Stimulated activated CD8-positive, alpha-beta memory T cell treated with anti-CD3 and anti-CD28 coated beads, Interleukin-4, amount 100 ng/mL, for 48 hours (primary cell): ENCODE measurements at regions not wholly inside any gene's neighbourhood (a gene's known extent, or its start where the extent isn't known, plus 50 kb on each side); places are given as distances from the start of the nearest gene placed in this dataset.

Experiments
- DNase-seq: peaks from one replicate; pipeline ENCODE4 v3.0.0-alpha.2; 2020

DNA sequence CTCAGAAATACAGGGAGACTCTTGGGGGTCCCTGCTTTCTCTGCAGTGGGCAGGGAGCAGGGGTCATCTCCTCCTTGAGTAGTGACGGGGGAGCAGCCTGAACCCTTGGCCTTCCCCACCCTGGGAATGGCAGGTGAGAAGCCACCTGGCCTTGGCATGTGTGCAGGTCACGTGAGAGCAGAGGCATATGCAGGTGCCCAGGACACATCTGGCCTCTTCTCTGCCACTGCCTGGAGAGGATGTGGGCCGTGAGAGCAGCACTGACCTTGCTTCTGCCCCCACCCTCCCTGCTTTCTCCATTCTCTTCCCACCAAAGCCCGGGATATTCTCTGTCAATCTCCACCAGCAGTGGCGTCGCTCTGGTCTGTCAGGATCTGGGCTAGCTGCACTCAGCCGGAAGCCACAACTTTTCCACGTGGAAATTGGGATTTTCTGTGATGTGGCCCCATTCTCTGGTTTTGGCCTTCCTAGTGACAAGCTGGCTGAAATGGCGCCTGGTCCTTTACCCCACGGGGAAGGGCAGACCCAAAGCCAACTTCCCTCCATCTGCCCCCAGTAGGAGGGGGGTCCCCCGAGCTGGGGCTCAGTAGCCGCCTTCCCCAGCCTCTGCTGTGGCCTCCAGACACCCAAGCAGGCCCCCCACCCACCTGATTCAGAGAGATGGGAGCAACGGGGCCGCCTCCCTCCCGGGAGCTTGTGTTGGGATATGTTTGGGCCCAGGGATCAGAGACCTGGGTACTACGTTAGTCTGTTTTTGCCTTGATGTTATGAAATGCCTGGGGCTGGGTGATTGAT lies 70.4 kb upstream of the FCN1 start:
- DNase-seq = no peak

DNA sequence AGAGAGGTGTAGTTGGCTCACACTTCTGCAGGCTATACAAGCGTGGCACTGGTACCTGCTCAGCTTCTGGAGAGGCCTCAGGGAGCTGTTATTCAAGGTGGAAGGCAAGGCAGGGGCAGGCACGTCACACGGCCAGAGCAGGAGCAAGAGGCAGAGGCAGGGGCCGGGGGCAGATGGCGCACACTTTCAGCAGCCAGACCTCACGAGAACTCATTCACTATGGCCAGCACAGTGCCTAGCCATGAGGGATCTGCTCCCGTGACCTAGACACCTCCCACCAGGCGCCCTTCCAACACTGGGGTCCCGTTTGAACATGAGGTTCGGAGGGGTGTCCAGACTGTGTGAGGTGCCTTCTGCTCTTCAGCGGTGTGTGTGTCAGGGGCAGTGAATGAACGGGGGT lies 71.0 kb upstream of the FCN1 start:
- DNase-seq = no peak

DNA sequence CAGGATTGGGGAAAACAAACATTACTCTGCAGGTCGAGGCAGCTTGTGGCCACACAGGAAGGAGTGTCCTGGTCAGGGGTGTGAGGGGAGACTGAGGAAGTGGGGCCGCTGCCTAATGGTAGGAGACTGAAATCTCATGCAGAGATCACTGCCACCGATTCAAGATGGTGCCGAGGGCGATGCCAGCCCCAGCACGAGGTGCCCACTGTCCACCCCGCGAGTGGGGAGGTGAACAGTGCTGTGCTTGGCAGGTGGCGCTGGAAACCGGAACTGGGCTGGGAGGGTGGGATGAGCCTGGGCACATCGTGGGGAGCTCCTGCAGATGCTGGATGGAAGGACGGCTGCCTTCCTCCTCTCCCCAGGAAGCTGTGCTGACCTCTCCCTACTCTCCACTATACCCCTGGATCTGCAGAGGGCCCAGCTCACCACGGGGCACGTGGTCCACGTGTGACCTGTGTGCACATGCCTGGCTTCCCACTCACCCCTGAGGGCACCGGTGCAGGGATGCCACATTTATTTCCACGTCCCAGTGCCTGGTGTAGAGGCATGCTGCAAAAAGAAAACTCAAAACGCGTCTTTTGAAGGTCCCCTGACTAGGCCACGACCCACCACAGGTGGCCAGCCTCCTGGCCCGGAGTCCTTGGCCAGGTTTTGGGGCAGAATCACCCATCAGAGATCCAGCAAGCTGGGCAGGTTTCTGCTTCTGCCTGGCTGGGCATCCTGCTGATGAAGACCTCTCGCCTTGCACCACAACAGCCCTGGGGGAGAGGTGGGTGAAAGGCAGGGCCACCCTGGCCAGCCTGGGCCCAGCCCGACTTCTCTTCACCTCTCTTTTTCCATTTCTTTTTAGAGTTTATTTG lies 71.7 kb upstream of the FCN1 start:
- DNase-seq = no peak

DNA sequence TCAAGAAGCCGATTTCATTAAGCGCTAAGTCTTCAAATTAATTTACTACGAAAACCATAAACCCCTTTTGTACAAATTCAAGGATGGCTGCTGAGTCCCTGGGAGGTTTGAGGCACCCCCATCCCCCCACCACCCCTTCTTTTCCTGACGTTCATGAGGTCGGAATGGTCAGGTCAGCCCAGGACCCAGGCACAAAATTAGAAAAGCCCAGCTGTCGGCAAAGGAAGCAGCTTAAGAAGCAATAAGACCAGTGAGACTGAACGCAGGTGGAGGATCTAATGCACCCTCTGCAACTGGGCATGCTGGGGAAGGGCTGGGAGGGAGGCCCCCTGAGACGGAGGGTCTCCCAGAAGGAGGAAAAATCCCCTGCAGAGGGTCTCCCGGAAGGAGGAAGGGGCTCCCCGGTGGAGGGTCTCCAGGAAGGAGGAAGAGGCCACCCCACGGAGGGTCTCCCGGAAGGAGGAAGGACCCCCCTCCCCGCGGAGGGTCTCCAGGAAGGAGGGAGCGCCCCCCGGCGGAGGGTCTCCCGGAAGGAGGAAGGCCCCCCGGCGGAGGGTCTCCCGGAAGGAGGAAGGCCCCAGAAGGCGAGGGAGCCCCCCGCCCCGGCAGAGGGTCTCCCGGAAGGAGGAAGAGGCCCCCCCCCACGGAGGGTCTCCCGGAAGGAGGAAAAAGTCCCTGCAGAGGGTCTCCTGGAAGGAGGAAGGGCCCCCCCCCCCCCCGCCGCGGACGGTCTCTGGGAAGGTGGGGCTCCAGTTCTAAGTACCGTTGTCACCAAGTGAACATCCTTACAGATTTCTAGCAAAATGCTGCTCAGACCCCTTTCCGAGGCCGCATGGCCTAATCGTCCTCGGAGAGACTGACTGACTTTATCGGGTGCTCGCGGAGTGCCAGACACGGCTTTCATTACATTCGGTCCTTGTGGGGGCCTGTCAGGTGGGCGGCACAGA lies 74.4 kb upstream of the FCN1 start:
- DNase-seq = no peak

DNA sequence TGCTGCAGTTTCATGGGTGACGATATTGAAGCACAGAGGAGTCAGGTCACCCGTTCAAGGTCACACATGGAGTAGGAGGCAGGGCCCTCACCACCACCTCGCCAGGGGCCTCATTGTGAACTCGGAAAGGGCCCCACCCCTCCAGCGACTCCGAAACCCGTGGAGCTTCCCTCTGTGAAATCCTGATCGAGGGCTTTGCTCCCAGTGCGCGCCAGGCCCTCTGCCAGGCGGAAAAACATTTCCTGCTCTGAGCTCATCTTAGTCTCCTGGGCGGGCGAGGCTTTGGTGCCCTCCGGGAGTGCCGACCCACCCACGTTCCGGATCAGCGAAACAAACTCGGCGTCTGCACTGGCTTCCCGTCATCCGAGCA lies 75.0 kb upstream of the FCN1 start:
- no peak for DNase-seq

DNA sequence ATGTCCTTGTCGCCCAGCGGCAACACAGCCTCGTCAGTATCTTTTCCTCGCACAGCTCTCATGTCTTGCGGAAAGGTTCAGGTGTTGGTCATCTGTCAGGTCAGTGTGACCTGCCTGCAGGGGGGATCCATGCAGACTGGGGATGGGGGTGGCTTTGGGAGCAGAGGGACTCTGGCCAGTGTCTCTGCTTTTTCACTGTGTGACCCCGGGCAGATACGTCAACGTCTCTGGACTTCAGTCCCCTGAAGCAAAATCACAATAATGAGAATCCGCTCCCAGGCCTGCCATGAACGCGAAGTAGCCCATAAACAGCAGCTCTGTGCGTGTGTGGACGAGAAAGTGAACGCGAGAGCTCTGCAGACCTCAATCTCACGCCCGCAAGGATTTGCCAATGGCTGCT lies 75.7 kb upstream of the FCN1 start:
- no peak for DNase-seq

DNA sequence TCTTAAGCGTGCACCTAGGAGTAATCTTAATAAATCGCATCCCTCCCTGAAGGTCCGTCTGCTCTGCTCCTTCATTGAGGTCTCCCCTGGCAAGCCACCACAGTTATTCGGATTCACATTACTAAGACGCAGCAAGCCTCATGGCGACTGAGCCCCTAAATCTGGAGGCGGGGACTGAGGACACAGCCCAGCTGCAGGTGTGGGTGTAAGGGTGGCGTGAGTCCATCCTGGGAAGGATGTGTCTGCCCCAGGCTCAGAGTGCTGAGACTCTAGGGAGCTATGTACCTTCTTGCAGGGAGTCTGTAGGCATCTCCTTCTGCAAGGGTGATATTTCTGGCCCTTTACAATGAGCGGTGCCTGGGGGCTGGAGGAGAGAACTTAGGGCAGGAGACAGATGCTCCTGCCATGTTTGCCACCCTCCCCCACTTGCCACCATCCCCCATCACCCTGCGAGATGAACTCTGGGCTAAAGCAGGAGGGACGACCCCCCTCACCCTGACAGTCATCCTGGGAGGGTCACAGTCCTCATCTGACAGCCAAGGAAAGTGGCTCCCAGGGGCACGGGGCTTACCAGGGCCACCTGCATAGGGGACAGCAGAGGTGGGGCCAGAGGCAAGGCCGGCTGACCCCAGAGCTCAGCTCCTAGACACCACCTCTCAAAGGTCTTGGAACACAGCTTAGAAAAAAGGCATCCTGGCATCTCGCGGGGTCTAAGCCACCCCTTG lies 76.4 kb upstream of the FCN1 start:
- no peak for DNase-seq

DNA sequence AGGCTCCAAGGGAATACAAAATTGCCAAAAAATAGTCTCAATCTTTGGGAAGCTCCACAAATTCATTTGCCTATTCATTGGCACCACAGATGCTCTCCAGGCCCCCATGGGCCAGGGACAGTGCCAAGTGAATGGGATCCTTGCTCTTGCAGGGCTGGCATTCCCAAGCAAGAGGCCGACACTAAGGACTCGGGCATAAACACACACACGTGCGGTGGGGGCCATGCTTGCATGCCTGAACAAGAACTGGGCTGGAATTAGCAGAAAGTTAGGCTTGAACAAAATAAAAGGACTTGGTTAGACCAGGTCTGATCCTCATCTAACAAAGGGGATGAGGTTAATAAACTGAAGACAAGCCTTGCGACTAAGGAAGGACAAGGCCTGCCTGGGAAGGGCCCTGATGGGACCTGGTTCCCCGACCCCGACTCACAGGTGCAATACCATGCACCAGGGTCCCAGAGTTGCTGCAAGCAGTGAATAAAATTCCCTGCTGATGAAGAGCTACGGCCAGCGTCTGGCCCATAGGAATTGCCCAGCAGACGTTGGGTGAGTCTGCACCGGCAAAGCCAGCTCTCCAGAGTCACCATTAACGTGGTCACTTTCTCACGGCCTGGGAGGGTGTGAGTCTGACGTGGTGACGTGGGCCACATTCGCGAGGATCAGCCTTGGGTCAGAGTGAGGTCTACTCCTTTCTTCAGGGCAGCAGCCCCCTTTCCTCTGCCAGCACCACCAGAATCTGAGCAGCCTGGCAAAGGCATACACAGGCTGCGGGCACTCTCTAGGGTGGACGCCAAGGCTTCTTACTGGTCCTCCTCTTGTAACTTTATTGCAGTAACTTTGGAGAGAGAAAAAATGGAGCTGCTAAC lies 77.4 kb upstream of the FCN1 start:
- no peak for DNase-seq

DNA sequence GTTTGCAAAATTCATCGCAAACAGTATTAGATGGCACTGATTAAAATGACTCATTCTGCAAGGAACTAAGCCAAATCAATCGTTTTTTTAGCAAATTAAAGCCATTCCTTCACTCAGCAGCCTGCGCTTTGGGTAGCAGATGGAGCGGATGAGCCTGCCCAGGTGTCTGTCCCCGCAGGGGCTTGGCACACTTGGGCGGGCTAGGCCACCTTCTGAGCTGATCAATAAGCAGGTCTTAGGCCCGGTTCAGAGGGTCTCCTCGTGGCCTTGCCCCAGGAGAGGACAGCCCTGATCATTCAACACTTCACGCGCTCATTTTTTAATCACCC lies 78.0 kb upstream of the FCN1 start:
- DNase-seq = no peak

DNA sequence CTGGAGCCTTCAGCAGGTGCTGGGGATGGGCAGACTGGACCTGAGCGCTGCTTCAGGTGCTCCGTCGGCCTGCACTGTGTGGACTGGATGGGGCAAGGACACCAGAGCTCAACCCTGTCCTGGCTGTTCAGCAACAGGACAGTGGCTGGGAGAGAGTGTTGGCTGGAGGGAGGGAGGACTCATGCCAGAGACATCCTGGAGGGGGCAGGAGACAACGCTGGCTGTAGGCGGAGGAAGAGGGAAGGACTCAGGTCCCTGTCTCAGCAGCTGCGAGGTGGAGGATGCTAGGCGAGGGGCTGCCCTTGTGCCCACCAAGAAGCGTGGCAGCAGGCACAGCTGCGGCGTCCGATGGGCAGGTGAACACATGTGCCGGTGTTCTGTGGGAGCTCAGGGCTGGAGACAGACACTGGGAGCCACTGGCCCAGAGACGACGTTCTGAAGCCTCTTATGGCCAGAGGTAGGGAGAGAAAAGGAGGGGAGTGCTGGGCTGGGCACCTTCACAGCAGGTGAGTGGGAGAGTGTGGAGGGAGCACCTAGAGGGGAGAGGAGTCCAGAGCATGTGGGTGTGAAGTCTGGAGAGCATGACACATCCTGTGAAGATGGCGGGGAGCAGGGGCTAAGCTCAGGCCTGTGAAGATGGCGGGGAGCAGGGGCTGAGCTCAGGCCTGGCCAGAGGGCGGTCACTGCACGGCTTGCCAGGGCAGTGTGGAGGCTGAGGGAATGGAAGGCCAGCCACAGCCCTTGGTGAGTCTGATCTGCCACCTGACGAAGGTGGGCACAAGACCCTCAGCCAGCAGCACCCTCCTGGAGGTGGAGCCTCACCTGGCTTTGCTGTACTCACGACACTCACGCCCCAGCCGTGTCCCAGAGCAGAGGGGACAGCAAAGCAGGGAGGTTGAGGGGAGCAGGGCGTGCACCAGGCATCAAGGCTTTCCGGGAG lies 79.1 kb upstream of the FCN1 start:
- no peak for DNase-seq

DNA sequence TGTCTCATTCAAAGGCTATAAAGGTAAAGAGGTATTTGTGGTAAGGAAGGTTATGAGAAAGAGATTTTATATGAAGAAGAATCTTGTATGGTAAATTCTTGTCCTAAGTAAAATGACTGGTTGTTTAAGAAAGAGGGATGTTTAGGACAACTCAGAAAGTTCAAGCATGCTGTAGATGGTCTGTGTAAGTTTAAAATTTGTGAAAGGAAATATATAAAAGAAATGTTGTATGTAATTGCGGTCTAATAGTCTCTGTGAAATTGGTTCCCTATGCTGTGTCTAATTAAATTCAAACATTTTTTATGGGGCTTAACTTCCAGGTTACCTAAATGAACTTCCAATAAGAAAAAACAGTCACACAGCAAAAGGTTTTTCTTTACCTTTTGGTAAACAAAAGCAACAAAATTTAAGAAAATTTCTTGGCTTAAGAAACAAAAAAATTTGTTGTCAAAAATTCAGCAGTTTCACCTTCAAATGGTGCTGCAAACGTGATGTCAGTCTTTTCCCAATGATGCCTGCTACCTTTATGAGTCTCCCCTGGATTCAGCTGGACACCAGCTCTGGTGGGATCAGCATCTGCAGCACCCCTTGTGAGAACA lies 83.0 kb upstream of the FCN1 start:
- no peak for DNase-seq

DNA sequence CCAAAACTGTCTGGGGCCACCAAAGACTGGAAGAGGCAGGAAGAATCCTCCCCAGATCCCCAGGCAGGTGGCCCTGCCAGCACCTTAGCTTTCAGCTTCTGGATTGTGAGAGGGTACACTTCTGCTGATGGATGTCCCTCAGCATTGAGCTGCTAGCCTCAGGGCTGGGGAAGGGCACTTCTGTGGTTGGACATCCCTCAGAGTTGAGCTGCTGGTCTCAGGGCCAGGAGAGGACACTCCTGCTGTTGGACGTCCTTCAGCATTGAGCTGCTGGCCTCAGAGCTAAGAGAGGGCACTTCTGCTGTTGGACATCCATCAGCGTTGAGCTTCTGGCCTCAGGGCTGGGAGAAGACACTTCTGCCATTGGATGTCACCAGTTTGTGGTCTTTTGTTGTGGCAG lies 83.8 kb upstream of the FCN1 start:
- DNase-seq = no peak

DNA sequence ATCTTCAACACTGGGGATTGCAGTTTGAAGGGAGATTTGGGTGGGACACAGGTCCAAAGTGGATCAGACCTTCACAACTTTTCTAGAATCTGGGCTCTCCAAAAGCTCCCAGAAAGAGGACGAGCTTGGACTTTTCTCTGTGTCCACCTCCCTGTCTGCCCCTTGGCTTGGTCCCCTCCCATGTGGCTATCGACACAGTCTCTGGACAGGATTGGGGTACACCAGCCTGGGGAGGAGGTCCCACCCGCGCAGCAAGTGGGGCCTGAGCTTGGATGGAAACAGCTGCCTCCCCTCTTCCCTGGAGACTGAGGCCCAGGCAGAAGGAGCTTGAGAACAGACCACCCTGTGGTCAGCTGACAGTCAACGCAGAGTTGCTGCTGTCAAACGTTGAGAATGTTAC lies 84.6 kb upstream of the FCN1 start:
- no peak for DNase-seq

DNA sequence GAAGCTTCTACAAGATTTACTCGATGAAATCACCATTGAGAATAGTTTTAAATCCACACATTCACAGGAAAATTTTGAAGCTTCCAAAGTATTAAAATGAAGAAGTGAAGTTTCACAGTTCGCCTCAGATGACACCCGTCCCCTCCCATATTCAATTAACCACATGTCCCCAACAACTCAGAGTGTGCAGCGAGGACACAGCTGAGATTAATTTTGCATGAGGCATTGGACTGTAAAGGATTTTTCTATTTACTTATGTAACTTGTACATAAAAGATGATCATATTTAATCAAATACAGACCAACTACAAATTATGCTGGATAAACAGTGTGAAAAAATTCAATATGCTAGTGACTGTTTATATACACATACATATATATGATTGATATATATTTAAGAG lies 84.7 kb upstream of the OLFM1 start:
- no peak for DNase-seq

DNA sequence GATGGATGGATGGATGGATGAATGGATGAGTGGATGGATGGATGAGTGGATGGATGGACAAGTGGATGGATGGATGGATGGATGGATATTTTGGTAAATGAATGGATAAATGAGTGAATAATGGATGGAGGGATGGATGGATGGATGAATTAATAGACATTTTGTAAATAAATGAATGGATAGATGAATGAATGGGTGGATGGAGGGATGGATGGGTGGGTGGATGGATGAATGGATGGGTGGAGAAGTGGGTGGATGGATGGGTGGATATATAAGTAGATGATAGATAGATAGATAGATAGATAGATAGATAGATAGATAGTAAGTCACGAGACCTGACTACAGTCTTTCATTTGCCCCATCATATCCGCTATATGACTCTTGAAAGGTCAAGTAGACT lies 82.7 kb upstream of the OLFM1 start:
- no peak for DNase-seq

DNA sequence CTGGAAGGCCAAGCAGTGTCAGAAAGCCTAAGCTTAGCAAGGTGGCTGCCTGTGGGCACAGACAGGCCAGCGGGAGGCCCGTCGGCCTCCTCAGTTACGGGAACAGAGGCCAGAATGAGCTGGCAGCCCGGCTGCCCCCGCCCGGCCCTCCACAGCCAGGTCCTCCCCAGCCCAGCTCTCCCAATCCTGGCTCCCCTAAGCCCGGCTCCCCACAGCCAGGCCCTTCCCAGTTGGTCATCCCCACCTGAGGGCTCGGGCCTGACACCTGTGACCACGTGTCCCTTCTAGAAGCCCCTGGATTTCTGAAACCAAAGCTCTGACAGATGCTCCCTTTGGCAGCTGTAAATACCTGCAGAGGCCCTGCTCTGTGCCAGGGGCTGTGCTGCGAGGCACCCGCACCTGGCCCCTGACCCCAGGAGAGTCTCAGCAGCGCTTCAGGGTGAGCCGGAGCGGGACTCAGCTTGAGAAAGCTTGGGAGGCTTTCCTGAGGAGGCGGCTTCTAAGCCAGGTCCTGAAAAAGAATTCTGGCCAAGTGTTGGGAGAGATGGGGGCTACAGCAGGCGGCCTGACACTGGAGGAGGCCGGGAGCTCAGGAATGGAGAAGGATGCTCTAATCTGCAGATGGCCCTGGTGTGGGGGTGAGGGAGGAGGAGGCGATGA lies 80.4 kb upstream of the OLFM1 start:
- DNase-seq = no peak

DNA sequence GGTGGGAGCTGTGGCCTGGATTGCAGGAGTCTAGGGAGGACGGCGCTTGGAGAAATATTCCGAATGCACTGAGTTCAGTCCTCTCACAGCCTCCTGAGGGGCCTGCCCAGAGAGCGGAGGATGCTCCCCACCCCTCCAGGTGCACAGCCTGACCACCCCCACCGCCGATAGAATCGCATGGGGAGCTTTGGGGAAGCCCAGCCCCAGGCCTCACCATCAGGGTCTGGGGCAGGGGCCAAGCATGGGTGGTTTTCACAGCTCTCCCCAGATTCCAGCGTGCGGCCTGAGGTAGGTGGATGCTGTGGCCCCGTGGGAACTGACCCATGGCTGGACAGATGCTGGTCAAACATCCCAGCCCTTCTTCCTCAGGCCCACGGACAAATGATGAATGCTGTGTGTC lies 79.9 kb upstream of the OLFM1 start:
- no peak for DNase-seq

DNA sequence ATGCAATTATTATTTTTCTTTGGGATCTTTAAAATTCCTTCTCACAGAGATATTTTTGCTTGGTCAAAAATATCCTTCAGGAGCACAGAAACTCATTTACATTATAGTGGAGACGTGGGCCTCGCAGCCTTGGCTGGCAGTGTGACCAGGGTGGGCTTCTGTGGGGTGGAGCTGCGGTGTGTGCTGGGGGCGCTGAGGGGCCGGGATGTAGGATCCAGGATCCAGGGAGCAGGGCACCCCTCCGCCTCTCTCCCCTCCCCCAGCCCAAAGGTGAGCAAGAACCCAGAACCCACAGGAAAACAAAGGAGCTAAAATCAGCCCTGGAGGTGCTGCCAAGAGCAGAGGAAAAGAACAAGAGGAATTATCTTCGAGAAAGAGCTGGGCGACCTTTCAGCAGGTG lies 79.1 kb upstream of the OLFM1 start:
- DNase-seq = no peak

DNA sequence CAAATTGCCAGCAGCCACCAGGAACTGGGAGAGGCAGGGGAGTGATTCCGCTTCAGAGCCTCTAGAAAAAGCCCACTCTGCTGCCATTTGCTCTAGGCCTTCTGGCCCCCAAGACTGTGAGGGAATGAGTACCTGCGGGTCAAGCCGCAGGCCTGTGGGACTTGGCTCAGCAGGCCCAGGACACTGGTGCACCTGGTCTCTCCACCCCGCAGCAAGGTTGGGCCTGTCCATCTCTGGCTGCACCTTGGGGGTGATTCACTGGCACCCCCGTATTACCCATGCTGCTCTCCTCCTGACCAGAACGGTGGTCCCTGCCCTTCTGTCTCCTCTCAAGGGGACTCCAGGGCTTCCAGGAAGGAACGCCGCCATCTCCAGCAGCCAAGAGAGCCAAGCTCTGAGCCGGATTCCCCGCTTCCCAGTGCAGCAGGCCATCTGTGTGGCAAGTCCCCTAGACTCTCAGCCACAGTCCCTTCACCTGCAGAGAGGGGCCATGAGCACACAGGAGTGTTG lies 78.4 kb upstream of the OLFM1 start:
- no peak for DNase-seq
